Spleen (tissue), 7 donors: ENCODE measurements at regions not wholly inside any gene's neighbourhood (a gene's known extent, or its start where the extent isn't known, plus 50 kb on each side); places are given as distances from the start of the nearest gene placed in this dataset.

ENCODE experiments used
- CTCF ChIP-seq, 11 experiments: fragments of 200-600 bp in 7 of 11; fragments of 450-650 bp in 4 of 11; sonication (generic) in 4 of 11; IDR thresholded peaks in 8 of 11; conservative IDR thresholded peaks in 3 of 11; 1 replicate in 7 of 11; 2 replicates in 4 of 11; pipeline versions ENCODE4 v1.4.0 to v1.8.0; 2016 to 2021; ENCODE audit warnings: antibody characterized with exemption in 11 of 11, inconsistent platforms in 4 of 11, mild to moderate bottlenecking in 1 of 11
- POLR2A ChIP-seq, 3 donors: fragments of 450-650 bp; IDR thresholded peaks; one replicate each; pipeline ENCODE4 v1.5.1; 2017; ENCODE audit warnings: antibody characterized with exemption in 3 of 3, mild to moderate bottlenecking in 1 of 3
- donor health status: DM: no; HTN: no; CAD: no; lungs with moderate emphysema.
- donor health status: DM: no; HTN: no; CAD: no.
- donor health status: DM: no; HTN: no; CAD: no.

- TF ChIP-seq CTCF (IDR thresholded peaks at IDR 0.05 in 8 of 11, conservative IDR thresholded peaks at IDR 0.05 in 3 of 11) (no peak), POLR2A (IDR thresholded peaks at IDR 0.05) (no peak)
Measured at GRCh38 chr2:120598416-120598815, 137.3 kb upstream of the GLI2 start.
